ENCODE measurements at regions not wholly inside any gene's neighbourhood (a gene's known extent, or its start where the extent isn't known, plus 50 kb on each side); places are given as distances from the start of the nearest gene placed in this dataset.

- no peak for TF ChIP-seq CTCF (IDR thresholded peaks at IDR 0.05; ENCODE audit: borderline replicate concordance, insufficient read depth, low read depth, low read length)
- no peak overlapping the region for H3K4me3 ChIP-seq (ENCODE audit: low read depth, low read length)
Observed at GRCh38 chr4:13261486-13262257, 222.5 kb downstream of the RAB28 start.

- no peak for TF ChIP-seq CTCF (IDR thresholded peaks at IDR 0.05; ENCODE audit: borderline replicate concordance, insufficient read depth, low read depth, low read length)
Observed at GRCh38 chr4:13260513-13260912, 223.6 kb downstream of the RAB28 start.

GRCh38 chr4:13250263-13250662 lies 233.9 kb downstream of the RAB28 start:
- no peak for TF ChIP-seq CTCF (IDR thresholded peaks at IDR 0.05; ENCODE audit: borderline replicate concordance, insufficient read depth, low read depth, low read length)

More at GRCh38 chr4:13260513-13260912, 223.6 kb downstream of the RAB28 start:
- no peak overlapping the region for H3K4me3 ChIP-seq (ENCODE audit: low read depth, low read length)

GRCh38 chr4:13248621-13249298 lies 235.4 kb downstream of the RAB28 start:
- no peak overlapping the region for H3K4me3 ChIP-seq (ENCODE audit: low read depth, low read length)
- no peak for TF ChIP-seq CTCF (IDR thresholded peaks at IDR 0.05; ENCODE audit: borderline replicate concordance, insufficient read depth, low read depth, low read length)

More at GRCh38 chr4:13250263-13250662, 233.9 kb downstream of the RAB28 start:
- no peak overlapping the region for H3K4me3 ChIP-seq (ENCODE audit: low read depth, low read length)

- no peak overlapping the region for H3K4me3 ChIP-seq (ENCODE audit: low read depth, low read length)
- TF ChIP-seq CTCF (IDR thresholded peaks at IDR 0.05; ENCODE audit: borderline replicate concordance, insufficient read depth, low read depth, low read length), result no peak
Observed at GRCh38 chr4:13246107-13246506, 238.0 kb downstream of the RAB28 start.

- H3K4me3 ChIP-seq (ENCODE audit: low read depth, low read length), result no peak overlapping the region
- TF ChIP-seq CTCF (IDR thresholded peaks at IDR 0.05; ENCODE audit: borderline replicate concordance, insufficient read depth, low read depth, low read length), result no peak
Observed at GRCh38 chr4:13244444-13244843, 239.7 kb downstream of the RAB28 start.

- no peak for TF ChIP-seq CTCF (IDR thresholded peaks at IDR 0.05; ENCODE audit: borderline replicate concordance, insufficient read depth, low read depth, low read length)
- no peak overlapping the region for H3K4me3 ChIP-seq (ENCODE audit: low read depth, low read length)
Observed at GRCh38 chr4:13243152-13243551, 241.0 kb downstream of the RAB28 start.

Data from GM12875 (cell line).